H9 (cell line): ENCODE measurements at regions not wholly inside any gene's neighbourhood (a gene's known extent, or its start where the extent isn't known, plus 50 kb on each side); places are given as distances from the start of the nearest gene placed in this dataset.

Experiments used
- DNase-seq: peaks from one replicate; pipeline ENCODE4 v3.0.0-alpha.2; 2017
- H2AFZ ChIP-seq: one replicate; pipeline ENCODE4 v1.6.1; 2013; ENCODE audit warnings: mild to moderate bottlenecking, low read length, control low read depth, moderate library complexity
- H2AK5ac ChIP-seq: 2 replicates; pipeline ENCODE4 v1.6.1; 2013; ENCODE audit warnings: low read length, control low read depth, mixed read lengths; ENCODE audit not compliant: insufficient read length
- H2BK120ac ChIP-seq: one replicate; pipeline ENCODE4 v1.6.1; 2013; ENCODE audit warnings: low read depth, mild to moderate bottlenecking, low read length, control low read depth, inconsistent platforms; ENCODE audit not compliant: poor library complexity, severe bottlenecking
- H2BK12ac ChIP-seq: 2 replicates; pipeline ENCODE4 v1.6.1; 2013; ENCODE audit warnings: low read length, control low read depth, mixed read lengths, low read depth; ENCODE audit not compliant: insufficient read length
- H2BK15ac ChIP-seq: 2 replicates; pipeline ENCODE4 v1.6.1; 2013; ENCODE audit warnings: low read depth, low read length, control low read depth
- H2BK20ac ChIP-seq: one replicate; pipeline ENCODE4 v1.6.1; 2013; ENCODE audit warnings: low read depth, mild to moderate bottlenecking, low read length, control low read depth, inconsistent platforms; ENCODE audit not compliant: poor library complexity, severe bottlenecking
- H2BK5ac ChIP-seq: 2 replicates; pipeline ENCODE4 v1.6.1; 2013; ENCODE audit warnings: low read length, control low read depth, mixed read lengths; ENCODE audit not compliant: insufficient read length
- H3K14ac ChIP-seq: 2 replicates; pipeline ENCODE4 v1.6.1; 2013; ENCODE audit warnings: low read length, control low read depth; ENCODE audit not compliant: insufficient read depth
- H3K18ac ChIP-seq: 2 replicates; pipeline ENCODE4 v1.6.1; 2013; ENCODE audit warnings: low read depth, mild to moderate bottlenecking, mixed read lengths, low read length, control low read depth; ENCODE audit not compliant: insufficient read length
- H3K23ac ChIP-seq: 2 replicates; pipeline ENCODE4 v1.6.1; 2013; ENCODE audit warnings: low read length, control low read depth, mixed read lengths, low read depth; ENCODE audit not compliant: insufficient read length
- H3K23me2 ChIP-seq: 2 replicates; pipeline ENCODE4 v1.6.1; 2013; ENCODE audit warnings: low read depth, mild to moderate bottlenecking, mixed read lengths, low read length, control low read depth; ENCODE audit not compliant: insufficient read length, poor library complexity, severe bottlenecking
- H3K27ac ChIP-seq: 2 replicates; pipeline ENCODE4 v1.5.1; 2013; ENCODE audit warnings: low read length, control low read depth, mixed read lengths, low read depth; ENCODE audit not compliant: insufficient read length
- H3K27me3 ChIP-seq: 2 replicates; pipeline ENCODE4 v1.6.1; 2013; ENCODE audit warnings: low read length, control low read depth, inconsistent platforms; ENCODE audit not compliant: insufficient read depth
- H3K4ac ChIP-seq: 2 replicates; pipeline ENCODE4 v1.6.1; 2013; ENCODE audit warnings: low read depth, mild to moderate bottlenecking, control low read depth, inconsistent platforms, low read length, moderate library complexity
- H3K4me1 ChIP-seq: 2 replicates; pipeline ENCODE4 v1.6.1; 2013; ENCODE audit warnings: low read length, control low read depth, inconsistent platforms; ENCODE audit not compliant: insufficient read depth
- H3K4me2 ChIP-seq: 2 replicates; pipeline ENCODE4 v1.6.1; 2013; ENCODE audit warnings: low read length, control low read depth, mixed read lengths; ENCODE audit not compliant: insufficient read length, insufficient read depth
- H3K56ac ChIP-seq: 2 replicates; pipeline ENCODE4 v1.6.1; 2013; ENCODE audit warnings: low read depth, mild to moderate bottlenecking, mixed read lengths, low read length, control low read depth; ENCODE audit not compliant: insufficient read length
- H3K79me1 ChIP-seq: 2 replicates; pipeline ENCODE4 v1.6.1; 2013; ENCODE audit warnings: low read depth, mild to moderate bottlenecking, moderate library complexity, low read length, control low read depth, inconsistent platforms; ENCODE audit not compliant: insufficient read depth, poor library complexity, severe bottlenecking
- H3K79me2 ChIP-seq: 2 replicates; pipeline ENCODE4 v1.6.1; 2013; ENCODE audit warnings: low read length, control low read depth, inconsistent platforms; ENCODE audit not compliant: insufficient read depth
- H3K9ac ChIP-seq: 2 replicates; pipeline ENCODE4 v1.6.1; 2013; ENCODE audit warnings: low read length, control low read depth, mixed read lengths; ENCODE audit not compliant: insufficient read length; ENCODE audit errors: extremely low read depth
- H3K9me3 ChIP-seq: one replicate; pipeline ENCODE4 v1.6.1; 2013; ENCODE audit warnings: low read depth, low read length, inconsistent platforms; ENCODE audit not compliant: control insufficient read depth
- H3T11ph ChIP-seq: one replicate; pipeline ENCODE4 v1.6.1; 2013; ENCODE audit warnings: mild to moderate bottlenecking, low read length, control low read depth, inconsistent platforms
- H4K20me1 ChIP-seq: one replicate; pipeline ENCODE4 v1.6.1; 2013; ENCODE audit not compliant: control insufficient read depth, insufficient read length, insufficient read depth
- H4K5ac ChIP-seq: 2 replicates; pipeline ENCODE4 v1.6.1; 2013; ENCODE audit warnings: low read depth, mild to moderate bottlenecking, mixed read lengths, low read length, control low read depth; ENCODE audit not compliant: insufficient read length
- H4K8ac ChIP-seq: replicated peaks from 2 replicates; pipeline ENCODE4 v1.6.1; 2013; ENCODE audit warnings: low read length, control low read depth, mixed read lengths, low read depth; ENCODE audit not compliant: insufficient read length
- H4K91ac ChIP-seq: 2 replicates; pipeline ENCODE4 v1.6.1; 2013; ENCODE audit warnings: low read depth, mild to moderate bottlenecking, moderate library complexity, mixed read lengths, low read length, control low read depth; ENCODE audit not compliant: insufficient read length
- H3K27ac Mint-ChIP-seq, 3 experiments: 2 replicates in 2 of 3; 3 replicates in 1 of 3; pipeline ENCODE4 v1.8.0; 2020 to 2021; ENCODE audit warnings: mixed read lengths in 3 of 3, mild to moderate bottlenecking in 1 of 3, moderate library complexity in 1 of 3
- H3K27me3 Mint-ChIP-seq: 2 replicates; pipeline ENCODE4 v1.8.0; 2021; ENCODE audit warnings: low read depth, mild to moderate bottlenecking, moderate library complexity, mixed read lengths
- H3K36me3 Mint-ChIP-seq, 3 experiments: 2 replicates in 2 of 3; 3 replicates in 1 of 3; pipeline ENCODE4 v1.8.0; 2020 to 2021; ENCODE audit warnings: low read depth in 3 of 3, mixed read lengths in 3 of 3; ENCODE audit not compliant: insufficient read depth in 1 of 3
- H3K4me1 Mint-ChIP-seq, 2 experiments: 2 replicates each; pipeline ENCODE4 v1.8.0; 2020; ENCODE audit warnings: mixed read lengths in 2 of 2
- H3K4me3 Mint-ChIP-seq, 2 experiments: 2 replicates in 1 of 2; 3 replicates in 1 of 2; pipeline ENCODE4 v1.8.0; 2020 to 2021; ENCODE audit warnings: mild to moderate bottlenecking in 2 of 2, mixed read lengths in 2 of 2, moderate library complexity in 1 of 2
- H3K9me3 Mint-ChIP-seq, 2 experiments: 2 replicates in 1 of 2; 3 replicates in 1 of 2; pipeline ENCODE4 v1.8.0; 2020; ENCODE audit warnings: mild to moderate bottlenecking in 2 of 2, mixed read lengths in 2 of 2, moderate library complexity in 1 of 2
- WGBS: extraction: QIAGEN DNeasy Blood & Tissue Kit; methylation state at CpG from one replicate; pipeline ENCODE4 v1.1.7; 2013; ENCODE audit warnings: missing lambda C conversion rate, low lambda C conversion rate, mixed read lengths; ENCODE audit not compliant: insufficient read length; ENCODE audit errors: extremely low coverage; 5-methylcytosine and 5-hydroxymethylcytosine counted together
- TF ChIP-seq, protein P1 (sequence below): fragments of 200-600 bp; sonication (generic); conservative IDR thresholded peaks from 3 replicates; pipeline ENCODE4 v1.8.0; 2021; ENCODE audit warnings: antibody characterized with exemption, mild to moderate bottlenecking

DNA sequence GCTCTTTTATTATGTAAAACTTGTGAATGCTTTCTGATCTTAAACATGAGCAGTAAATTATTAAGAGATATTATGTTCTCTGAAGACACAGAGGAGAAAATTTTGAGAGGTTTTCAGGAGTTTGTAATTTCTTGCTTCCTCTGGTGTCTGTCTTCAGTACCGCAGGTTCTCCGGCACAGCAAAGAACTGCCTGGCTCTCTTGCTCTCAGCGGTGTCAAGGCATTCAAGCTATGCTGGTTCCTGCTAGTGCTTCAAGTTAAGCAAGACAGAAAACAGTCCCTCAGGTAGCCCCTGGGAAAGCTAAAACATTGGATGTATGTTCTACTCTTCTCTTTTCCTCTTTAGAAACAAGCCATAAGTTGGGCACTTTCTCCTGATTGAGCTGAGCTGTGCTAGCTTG, 120.2 kb upstream of the CENPE start:
- H2AFZ ChIP-seq: no peak overlapping the region

More for the DNA sequence above, 120.2 kb upstream of the CENPE start:
- H3K27me3 ChIP-seq: no peaks in the 10 kb centered on the region
- H3K4me3 Mint-ChIP-seq: no peak overlapping the region
- TF ChIP-seq, protein P1, sequence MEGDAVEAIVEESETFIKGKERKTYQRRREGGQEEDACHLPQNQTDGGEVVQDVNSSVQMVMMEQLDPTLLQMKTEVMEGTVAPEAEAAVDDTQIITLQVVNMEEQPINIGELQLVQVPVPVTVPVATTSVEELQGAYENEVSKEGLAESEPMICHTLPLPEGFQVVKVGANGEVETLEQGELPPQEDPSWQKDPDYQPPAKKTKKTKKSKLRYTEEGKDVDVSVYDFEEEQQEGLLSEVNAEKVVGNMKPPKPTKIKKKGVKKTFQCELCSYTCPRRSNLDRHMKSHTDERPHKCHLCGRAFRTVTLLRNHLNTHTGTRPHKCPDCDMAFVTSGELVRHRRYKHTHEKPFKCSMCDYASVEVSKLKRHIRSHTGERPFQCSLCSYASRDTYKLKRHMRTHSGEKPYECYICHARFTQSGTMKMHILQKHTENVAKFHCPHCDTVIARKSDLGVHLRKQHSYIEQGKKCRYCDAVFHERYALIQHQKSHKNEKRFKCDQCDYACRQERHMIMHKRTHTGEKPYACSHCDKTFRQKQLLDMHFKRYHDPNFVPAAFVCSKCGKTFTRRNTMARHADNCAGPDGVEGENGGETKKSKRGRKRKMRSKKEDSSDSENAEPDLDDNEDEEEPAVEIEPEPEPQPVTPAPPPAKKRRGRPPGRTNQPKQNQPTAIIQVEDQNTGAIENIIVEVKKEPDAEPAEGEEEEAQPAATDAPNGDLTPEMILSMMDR: 0 out of 3 replicates have a peak, but pooled peaks have one; percentile 30
- no peak overlapping the region for H4K8ac ChIP-seq
- no peak overlapping the region for H2BK5ac ChIP-seq
- H3K9me3 ChIP-seq: no peaks in the 10 kb centered on the region
- no peaks in the 10 kb centered on the region for H3K79me2 ChIP-seq
- no peaks in the 10 kb centered on the region for H3K23me2 ChIP-seq
- no peaks in the 10 kb centered on the region for H3K79me1 ChIP-seq
- H3K27ac ChIP-seq: no peak overlapping the region
- H3T11ph ChIP-seq: no peak overlapping the region
- no peak for DNase-seq
- WGBS: no CpG with 5 or more reads among the region's 3 CpGs
- no peak overlapping the region for H2AK5ac ChIP-seq
- no peak overlapping the region for H4K5ac ChIP-seq
- H3K14ac ChIP-seq: no peak overlapping the region
- peaks cover 13 to 19% of the 10 kb centered on the region in 2 experiments for H3K4me1 Mint-ChIP-seq
- H3K18ac ChIP-seq: no peak overlapping the region
- peaks cover 11 to 18% (median 13%) of the 10 kb centered on the region in 3 experiments for H3K36me3 Mint-ChIP-seq
- 0 out of 7 replicates have a peak overlapping the region, but pooled peaks of 1 of the 3 experiments have one; percentile 45 for H3K27ac Mint-ChIP-seq
- H3K4me1 ChIP-seq: no peaks in the 10 kb centered on the region
- H2BK120ac ChIP-seq: no peak overlapping the region
- no peak overlapping the region for H3K56ac ChIP-seq
- no peak overlapping the region for H3K9ac ChIP-seq
- no peak overlapping the region for H2BK12ac ChIP-seq
- H2BK20ac ChIP-seq: no peak overlapping the region
- no peak overlapping the region for H2BK15ac ChIP-seq
- H4K20me1 ChIP-seq: no peaks in the 10 kb centered on the region
- H3K23ac ChIP-seq: no peak overlapping the region
- no peaks in the 10 kb centered on the region for H3K27me3 Mint-ChIP-seq
- no peak overlapping the region for H3K4ac ChIP-seq
- no peak overlapping the region for H4K91ac ChIP-seq
- H3K4me2 ChIP-seq: no peak overlapping the region
- H3K9me3 Mint-ChIP-seq: peaks cover 20% of the 10 kb centered on the region in 2 experiments
